Cortex of kidney (tissue), 1 donor: ENCODE measurements at regions not wholly inside any gene's neighbourhood (a gene's known extent, or its start where the extent isn't known, plus 50 kb on each side); places are given as distances from the start of the nearest gene placed in this dataset.
"Not testable (repeated sequence)": the region's sequence is repeated elsewhere in the genome, so short reads cannot be mapped to it uniquely, and the experiment has no call there.

Experiments
- DNase-seq: peaks from one replicate; lab custom pipeline; 2025; lab: John Stamatoyannopoulos, UW

- DNase-seq: no peak
Observed at GRCh38 chr3:178306432-178307115, 229.7 kb upstream of the KCNMB2 start.

- no peak for DNase-seq
Observed at GRCh38 chr3:178308771-178309170, 227.5 kb upstream of the KCNMB2 start.

- DNase-seq: no peak
Observed at GRCh38 chr3:178310949-178311348, 225.3 kb upstream of the KCNMB2 start.

- no peak for DNase-seq
Observed at GRCh38 chr3:178313716-178314115, 222.5 kb upstream of the KCNMB2 start.

GRCh38 chr3:178318340-178318739 lies 217.9 kb upstream of the KCNMB2 start:
- DNase-seq: no peak

GRCh38 chr3:178318941-178319816 lies 217.1 kb upstream of the KCNMB2 start:
- DNase-seq: no peak

- no peak for DNase-seq
Observed at GRCh38 chr3:178320456-178321351, 215.5 kb upstream of the KCNMB2 start.

GRCh38 chr3:178324356-178324755 lies 211.9 kb upstream of the KCNMB2 start:
- no peak for DNase-seq

- no peak for DNase-seq
Observed at GRCh38 chr3:178325330-178325729, 210.9 kb upstream of the KCNMB2 start.

GRCh38 chr3:178329936-178330335 lies 206.3 kb upstream of the KCNMB2 start:
- DNase-seq: no peak

GRCh38 chr3:178334239-178334638 lies 202.0 kb upstream of the KCNMB2 start:
- DNase-seq: no peak

GRCh38 chr3:178336336-178336735 lies 199.9 kb upstream of the KCNMB2 start:
- DNase-seq: no peak

- no peak for DNase-seq
Observed at GRCh38 chr3:178340506-178340905, 195.7 kb upstream of the KCNMB2 start.

GRCh38 chr3:178341636-178342035 lies 194.6 kb upstream of the KCNMB2 start:
- no peak for DNase-seq

- DNase-seq: no peak
Observed at GRCh38 chr3:178342111-178342510, 194.1 kb upstream of the KCNMB2 start.

- DNase-seq: no peak
Observed at GRCh38 chr3:178343433-178344038, 192.7 kb upstream of the KCNMB2 start.

- no peak for DNase-seq
Observed at GRCh38 chr3:178345944-178346343, 190.3 kb upstream of the KCNMB2 start.

- not testable (repeated sequence) for DNase-seq
Observed at GRCh38 chr3:178348561-178349217, 187.5 kb upstream of the KCNMB2 start.

GRCh38 chr3:178349218-178349596 lies 187.0 kb upstream of the KCNMB2 start:
- not testable (repeated sequence) for DNase-seq

- DNase-seq: no peak
Observed at GRCh38 chr3:178350763-178351162, 185.5 kb upstream of the KCNMB2 start.

- no peak for DNase-seq
Observed at GRCh38 chr3:178352326-178353005, 183.8 kb upstream of the KCNMB2 start.
